Superior temporal gyrus (tissue), 1 donor: ENCODE measurements at regions not wholly inside any gene's neighbourhood (a gene's known extent, or its start where the extent isn't known, plus 50 kb on each side); places are given as distances from the start of the nearest gene placed in this dataset.

Experiments used
- DNase-seq: peaks from one replicate; pipeline ENCODE4 v3.0.0-alpha.2; 2016; ENCODE audit errors: extremely low spot score

DNA sequence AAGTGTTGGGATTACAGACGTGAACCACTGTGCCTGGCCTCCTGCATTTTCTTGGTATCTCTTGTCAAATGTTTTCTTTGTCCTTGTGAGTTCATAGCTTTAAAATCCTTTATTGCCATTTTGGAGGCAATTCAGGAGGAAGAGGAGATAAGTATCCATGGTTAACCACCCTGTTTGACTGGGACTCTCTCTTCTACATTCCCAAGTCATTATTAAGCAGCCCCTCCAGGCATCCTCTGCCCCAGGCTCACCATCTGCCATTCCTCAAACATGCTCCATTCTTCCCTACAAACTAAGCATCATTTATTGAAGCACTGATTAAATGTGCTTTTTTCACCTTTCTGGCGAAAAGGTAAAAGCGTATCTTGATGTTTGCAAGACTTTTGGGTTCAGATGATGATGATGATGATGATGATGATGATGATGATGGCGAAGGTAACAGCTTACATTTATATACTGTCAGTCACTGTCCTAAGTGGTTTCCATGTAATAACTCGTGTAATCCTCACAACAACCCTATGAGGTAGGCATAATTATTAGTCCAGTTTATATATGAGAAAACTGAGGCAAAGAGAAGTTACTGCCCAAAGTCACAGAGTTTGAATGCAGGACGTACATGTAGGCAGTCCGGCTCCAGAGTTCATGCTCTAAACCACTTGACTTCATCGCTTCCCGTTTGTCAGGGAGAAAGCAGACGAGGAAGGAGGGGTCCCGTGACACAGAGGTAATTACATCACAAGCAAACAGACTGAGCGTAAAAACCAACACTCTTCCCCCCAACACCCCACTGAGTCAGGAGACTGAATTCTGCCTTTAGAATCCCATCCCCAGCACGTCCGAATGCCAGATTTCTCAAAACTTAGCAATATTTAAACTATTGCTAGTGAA is 69.7 kb upstream of the ACKR3 start:
- no peak for DNase-seq

- DNase-seq, result no peak
These were observed 68.6 kb upstream of the ACKR3 start for GRCh38 chr2:236501026-236501425.

GRCh38 chr2:236501531-236501930 is 68.1 kb upstream of the ACKR3 start:
- no peak for DNase-seq

- DNase-seq, result no peak
These were observed 66.5 kb upstream of the ACKR3 start for GRCh38 chr2:236503100-236503499.

DNA sequence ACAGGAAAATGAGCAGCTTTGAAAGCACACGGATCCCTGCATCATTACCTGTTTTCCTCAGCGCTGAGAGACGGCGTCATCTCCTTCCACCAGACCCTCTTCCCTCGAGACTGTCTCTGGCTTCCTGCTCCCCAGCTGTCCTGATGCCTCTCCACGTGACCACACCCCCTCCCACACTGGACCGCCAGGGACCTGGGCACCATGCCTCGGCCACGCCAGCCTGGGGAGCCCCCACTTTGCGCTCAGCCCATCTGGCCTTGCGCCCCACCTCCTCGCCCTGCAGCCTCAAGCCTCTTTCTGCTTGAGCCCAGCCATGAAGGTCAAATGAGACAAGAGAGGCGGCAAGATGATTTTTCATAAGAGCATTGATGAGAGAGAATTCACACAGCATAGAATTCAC is 66.0 kb upstream of the ACKR3 start:
- no peak for DNase-seq

DNA sequence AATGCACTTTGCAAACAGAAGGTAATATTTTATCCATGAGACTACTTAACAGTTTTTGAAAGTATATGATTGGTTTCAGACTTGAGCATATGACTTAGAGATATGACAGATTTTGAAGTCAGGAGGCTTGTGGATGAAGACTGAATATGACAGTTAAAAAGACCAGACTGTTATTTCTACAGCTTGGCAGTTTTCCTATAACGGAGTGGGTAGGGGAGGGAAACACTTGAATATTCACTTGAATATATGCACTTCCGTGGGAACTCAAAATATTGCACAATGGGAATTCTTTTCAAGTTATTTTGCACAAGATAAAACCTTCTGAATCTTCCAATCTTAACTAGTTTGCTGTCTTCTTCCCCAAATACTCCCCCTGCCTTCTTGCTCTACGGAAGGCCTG is 64.6 kb upstream of the ACKR3 start:
- DNase-seq, result no peak

DNA sequence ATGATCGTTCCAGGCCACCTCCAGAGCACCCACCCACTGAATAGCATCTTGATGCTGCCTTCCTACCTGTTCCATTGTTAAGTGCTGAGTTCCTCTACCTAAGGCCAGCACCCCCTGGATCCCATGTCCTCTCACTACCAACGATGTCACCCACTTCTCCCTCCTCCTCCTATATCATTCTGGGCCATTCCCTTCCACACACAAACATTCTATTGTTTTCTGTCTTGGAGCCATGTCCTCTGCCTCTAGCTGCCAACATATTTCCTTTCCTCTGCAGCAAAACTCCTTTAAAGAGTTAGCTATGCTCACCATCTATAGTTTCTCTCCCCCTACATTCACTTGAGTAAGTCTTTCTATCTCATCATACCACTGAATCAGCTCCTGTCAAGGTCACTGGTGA is 64.0 kb upstream of the ACKR3 start:
- peak; percentile 26 for DNase-seq

DNA sequence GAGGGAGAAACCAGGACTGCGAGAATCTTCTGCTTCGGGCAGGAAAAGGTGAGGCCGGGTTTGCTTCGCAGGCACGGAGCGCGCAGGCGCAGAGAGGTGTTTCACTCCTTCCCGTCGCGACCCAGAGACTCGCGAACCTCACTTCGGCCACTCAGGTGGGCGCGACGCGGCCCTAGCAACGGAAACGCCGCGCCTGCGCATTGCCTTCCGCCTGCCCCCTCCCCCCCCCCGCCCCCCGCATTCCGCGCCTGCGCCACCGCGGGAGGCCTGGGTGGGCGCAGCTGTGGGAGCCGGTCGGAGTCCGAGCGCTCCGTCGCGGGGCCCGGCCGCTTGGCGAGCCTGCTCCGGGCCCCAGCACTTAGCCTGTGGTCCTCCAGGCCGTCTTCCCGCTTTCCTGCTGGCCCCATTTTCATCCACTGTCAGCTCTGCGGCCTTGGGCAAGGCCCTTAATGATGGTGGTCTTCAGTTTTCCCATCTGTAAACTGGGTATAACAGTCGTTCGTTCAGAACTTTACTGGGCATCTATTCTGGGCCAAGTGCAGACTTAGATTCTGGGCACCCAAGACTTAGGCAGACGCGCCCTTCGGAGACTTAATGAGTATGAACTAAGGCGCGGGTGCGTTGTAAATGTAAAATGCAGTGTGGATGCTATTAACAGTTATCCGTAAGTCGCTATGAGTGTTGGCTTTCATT is 62.1 kb upstream of the ACKR3 start:
- no peak for DNase-seq

DNA sequence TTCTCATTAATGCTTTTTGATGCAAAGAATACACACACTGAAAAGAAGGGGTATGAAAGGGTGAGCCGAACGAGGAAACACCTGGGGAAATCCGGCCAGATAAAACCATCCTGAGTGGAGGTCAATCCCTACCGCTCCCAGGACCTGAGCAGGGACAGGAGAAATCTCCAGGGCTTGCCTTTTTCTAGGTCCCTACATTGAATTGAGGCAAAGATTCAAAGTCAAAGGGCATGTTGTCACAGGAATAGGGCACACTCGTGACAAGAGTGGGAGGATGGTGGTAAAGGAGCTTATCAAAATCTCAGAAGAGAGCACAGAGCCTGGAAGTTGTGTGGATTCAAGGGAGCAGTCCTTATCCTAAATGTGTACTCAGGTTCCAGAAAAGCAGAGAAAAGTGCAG is 61.2 kb upstream of the ACKR3 start:
- DNase-seq, result no peak

- DNase-seq, result no peak
These were observed 59.6 kb upstream of the ACKR3 start for GRCh38 chr2:236510034-236510433.

GRCh38 chr2:236511266-236511665 is 58.4 kb upstream of the ACKR3 start:
- no peak for DNase-seq

- no peak for DNase-seq
These were observed 57.4 kb upstream of the ACKR3 start for GRCh38 chr2:236512267-236512666.

GRCh38 chr2:236512902-236513435 is 56.7 kb upstream of the ACKR3 start:
- DNase-seq, result peak; percentile 67

- no peak for DNase-seq
These were observed 55.7 kb upstream of the ACKR3 start for GRCh38 chr2:236513956-236514355.

DNA sequence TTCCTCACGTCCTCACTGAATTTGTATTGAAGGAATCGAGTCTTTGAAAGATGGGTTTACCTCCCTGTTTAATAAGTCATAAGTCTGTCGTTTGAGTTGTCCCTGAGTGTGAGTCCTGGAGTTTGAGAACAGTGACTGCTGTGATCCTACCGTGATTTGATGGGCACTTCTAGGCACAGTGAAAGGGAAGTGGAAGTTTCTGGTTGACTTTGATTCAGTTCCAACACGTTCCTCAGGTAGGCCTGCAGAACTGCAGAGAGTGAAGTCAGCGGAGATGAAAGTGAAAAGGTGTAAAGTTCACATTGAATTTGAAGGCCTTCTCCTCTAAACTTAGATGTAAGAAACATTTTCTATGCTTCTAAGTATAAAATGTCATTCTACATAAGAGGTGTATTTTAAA is 52.9 kb upstream of the ACKR3 start:
- DNase-seq, result no peak

DNA sequence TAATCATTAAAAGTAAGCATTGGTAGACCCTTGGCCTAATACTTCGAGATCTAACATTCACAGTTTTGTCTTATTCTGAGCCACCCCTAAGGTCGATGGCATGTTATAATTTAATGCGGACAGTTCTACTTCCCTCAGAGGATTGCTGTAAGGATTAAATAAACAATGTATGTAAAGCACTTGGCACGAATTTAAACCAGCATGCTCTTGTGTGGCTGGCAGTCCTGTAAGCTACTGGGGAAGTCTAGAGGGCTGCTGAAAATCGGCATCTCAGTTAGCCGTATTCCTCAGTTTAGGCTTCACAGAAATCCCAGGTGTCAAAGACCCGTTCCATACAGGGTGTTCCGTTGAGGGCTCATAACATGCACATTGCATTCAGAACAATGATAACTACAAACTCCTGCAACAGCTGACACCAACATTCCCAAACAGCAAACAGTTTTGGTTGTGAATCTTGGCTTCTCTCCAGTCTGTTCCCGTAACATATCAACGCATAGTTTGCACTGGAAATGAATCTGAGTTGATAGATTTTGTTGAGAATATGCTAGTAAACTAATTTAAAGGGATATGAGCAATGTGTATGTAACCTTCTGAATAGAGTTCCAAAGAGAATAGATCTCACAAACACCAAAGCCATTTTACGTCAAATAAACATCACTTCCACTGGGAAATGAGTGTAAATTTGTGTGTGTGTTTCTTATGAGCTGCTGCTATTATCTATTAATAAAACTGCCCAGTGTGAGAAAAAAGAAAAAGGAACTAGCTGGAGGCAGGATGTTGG is 52.2 kb upstream of the ACKR3 start:
- DNase-seq, result no peak
